ENCODE measurements at regions not wholly inside any gene's neighbourhood (a gene's known extent, or its start where the extent isn't known, plus 50 kb on each side); places are given as distances from the start of the nearest gene placed in this dataset.

- no peak for DNase-seq
Measured at GRCh38 chr9:26567976-26568375, 324.6 kb downstream of the CAAP1 start.

DNA sequence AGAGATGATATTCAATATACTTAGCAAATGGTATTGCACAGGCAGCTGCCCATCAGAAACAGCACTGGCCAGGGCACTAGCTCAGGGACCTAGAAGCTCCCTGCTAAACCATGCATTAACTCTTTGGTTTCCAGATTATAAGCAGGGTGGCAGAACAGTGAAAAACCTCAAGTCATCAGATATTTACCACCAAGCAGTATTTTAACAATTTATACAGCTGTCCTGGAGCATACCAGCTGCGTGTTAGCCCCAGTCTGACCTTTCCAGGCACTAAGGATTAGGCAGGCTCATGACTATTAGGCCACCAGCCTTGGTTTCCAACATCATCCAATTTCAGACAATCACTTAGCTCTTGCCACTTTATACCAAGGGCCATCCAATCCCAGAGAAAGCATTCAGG lies 326.5 kb downstream of the CAAP1 start:
- no peak for DNase-seq

DNA sequence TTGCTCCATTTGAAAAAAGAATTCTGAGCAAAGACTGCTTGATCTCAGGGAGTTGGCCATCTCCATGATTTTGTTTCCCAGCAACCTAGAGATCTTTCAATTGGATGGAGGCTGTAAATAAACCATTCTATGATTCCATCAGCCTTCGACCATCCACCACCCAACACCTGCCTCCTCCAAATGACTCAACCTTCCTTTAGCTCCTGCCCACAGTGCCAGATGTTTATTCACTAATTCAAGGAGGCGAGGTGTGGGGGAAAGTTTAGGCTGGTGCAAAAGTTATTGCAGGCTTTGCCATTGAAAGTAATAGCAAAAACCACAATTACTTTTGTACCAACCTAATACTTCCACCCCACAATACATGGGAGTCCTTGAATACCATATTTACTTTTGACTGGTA lies 327.5 kb downstream of the CAAP1 start:
- no peak for DNase-seq

DNA sequence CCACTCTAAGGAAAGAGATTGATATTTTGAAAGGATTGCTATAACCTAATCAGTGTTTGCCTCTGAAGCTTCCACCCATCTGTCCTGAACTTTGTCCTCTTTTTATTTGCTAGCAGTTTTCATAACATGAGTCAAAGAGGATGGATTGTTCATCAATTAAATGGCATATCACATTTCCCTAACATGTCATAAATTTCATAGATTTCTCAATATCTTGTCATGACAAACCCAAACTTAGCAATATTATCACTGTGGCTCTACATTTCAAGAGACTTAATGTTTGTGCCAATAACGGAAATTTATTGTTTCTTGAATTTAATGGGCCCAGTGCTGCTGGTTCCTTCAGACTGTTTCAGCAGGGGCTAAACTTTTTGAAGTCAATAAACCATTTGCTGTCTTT lies 330.3 kb downstream of the CAAP1 start:
- no peak for DNase-seq

DNA sequence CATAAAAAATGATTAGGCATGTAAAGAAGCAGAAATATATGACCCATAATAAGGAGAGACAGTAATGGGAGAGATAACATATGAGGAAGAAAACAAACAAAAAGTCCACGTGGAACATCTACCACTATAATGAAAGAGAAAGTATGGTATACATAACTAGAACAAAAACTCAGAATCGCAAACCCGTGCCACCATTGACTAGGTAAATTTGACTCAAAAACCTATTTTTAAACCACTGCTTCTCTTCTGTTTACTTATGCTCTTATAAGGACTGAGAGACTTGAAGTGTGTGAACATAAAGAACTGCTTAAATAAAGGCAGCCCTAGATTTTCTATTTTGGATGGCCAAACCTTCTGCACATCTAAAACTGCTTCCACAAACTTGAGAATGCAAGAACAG lies 330.7 kb downstream of the CAAP1 start:
- DNase-seq, result no peak

GRCh38 chr9:26559506-26559905 lies 333.1 kb downstream of the CAAP1 start:
- DNase-seq, result no peak

DNA sequence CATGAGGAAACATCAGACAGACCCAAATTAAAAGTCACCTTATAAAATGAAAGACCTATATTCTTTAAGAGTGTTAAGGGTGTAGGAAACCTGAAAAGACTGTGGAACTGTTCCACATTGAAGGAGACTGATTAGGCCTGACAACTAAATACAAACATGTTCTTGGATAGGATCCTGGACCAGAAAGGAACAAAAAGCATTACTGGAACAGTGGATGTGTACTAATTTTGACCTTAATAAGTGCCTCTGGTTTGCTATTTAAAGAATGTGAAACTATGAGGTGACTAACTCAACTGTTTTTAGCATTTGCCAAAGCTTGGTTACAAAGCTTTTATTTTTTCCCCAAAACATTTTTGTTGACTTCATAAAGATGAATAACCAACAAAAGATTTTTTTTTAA lies 340.6 kb downstream of the CAAP1 start:
- no peak for DNase-seq

DNA sequence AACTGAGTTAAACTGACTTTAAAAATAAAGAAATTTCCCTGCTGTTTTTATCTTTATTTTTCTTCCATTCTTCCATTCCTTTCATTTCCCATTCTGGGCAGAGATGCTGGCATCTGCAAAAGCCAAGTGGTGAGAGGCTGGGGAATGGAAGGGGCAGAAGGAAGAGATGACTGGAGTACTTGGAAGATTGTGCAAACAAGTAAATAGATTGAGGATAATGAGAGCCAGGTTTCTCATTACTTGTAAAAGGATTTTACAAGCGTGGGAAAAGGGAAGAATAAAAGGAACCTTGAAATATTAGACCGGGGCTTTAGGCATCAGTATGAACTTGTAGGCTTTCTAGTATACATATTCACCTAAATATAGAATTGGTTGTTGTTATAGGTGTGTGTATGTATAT lies 341.2 kb downstream of the CAAP1 start:
- DNase-seq, result no peak

GRCh38 chr9:26548781-26549290 lies 343.8 kb downstream of the CAAP1 start:
- DNase-seq, result no peak

- DNase-seq, result no peak
Measured at GRCh38 chr9:26539867-26540493, 352.6 kb downstream of the CAAP1 start.

DNA sequence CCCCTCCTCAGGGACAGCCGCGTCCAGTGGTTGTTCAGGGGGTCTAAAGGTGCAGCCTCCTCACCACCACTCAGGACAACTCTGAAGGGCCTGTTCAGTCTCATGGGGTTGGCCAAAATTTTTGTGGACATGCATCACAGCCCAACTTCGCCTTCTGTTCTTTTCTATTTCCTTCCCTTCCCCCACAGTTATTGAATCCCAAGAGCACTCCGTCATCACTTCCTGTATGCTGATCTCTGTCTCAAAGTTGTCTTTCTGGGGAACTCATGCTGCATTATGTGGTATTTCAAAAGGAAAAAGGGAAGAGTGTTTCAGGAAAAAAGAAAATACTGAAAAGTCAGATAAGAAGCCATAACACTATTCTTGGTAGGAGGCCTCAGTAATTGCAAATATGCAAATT lies 355.4 kb downstream of the CAAP1 start:
- DNase-seq, result no peak

DNA sequence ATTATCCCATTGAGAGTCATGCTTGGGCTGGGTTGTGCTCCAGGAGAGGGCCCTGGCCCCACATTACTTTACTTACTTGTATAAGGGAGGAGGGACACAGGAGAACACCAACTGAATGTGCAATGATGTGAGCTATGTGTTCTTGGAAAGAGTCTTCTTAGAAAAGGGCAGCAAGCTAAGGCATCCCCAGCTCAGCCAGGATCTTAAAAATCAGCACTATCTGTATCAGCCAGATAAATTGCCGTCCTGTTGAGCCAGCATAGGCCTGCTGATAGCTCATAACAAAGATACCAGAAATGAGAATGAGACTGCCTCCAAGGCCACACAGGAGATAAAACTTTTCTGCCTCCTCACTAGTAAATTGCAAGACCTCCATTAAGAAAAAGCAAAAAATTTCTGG lies 357.5 kb downstream of the CAAP1 start:
- DNase-seq, result no peak

DNA sequence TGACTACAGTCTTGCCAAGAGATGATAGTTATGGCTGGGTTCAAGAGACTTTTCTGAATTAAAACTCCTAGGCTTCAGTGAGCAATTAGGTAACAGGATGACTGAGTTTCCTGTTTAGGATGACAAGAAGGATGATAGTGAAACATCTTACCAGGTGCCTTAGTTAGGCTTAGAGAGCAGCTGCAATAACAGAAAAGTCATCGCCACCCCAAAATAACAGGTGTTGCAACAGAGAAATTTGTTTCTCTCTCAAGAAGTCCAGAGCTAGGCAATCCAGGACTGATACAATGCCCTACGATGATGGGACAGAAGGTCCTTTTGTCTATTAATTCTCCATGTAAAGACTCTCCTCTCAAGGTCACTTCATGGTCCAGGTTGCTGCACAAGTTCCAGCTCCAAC lies 361.8 kb downstream of the CAAP1 start:
- DNase-seq, result no peak

- no peak for DNase-seq
Measured at GRCh38 chr9:26527931-26528330, 364.7 kb downstream of the CAAP1 start.

DNA sequence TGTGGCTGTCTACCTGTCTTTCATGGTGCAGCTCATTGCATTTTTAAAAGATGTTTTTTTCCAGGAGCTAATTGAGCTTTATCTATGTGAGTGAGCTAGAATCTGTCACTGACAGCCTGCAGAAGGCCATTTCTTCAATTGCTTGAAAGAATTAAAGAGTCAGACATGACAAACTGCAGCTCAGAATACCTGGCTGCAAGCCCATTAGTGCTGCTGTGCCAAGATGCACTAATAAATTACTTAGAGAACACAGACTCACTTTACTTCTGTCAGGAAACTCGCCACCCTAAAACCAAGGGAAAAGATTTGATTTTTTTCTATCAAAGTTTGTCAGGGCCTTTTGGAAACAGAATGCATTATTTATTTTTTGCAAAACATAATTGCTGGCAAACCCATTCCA lies 368.3 kb downstream of the CAAP1 start:
- DNase-seq, result peak; percentile 54

GRCh38 chr9:26523577-26523976 lies 369.0 kb downstream of the CAAP1 start:
- no peak for DNase-seq

- peak; percentile 31 for DNase-seq
Measured at GRCh38 chr9:26520141-26520540, 372.5 kb downstream of the CAAP1 start.

DNA sequence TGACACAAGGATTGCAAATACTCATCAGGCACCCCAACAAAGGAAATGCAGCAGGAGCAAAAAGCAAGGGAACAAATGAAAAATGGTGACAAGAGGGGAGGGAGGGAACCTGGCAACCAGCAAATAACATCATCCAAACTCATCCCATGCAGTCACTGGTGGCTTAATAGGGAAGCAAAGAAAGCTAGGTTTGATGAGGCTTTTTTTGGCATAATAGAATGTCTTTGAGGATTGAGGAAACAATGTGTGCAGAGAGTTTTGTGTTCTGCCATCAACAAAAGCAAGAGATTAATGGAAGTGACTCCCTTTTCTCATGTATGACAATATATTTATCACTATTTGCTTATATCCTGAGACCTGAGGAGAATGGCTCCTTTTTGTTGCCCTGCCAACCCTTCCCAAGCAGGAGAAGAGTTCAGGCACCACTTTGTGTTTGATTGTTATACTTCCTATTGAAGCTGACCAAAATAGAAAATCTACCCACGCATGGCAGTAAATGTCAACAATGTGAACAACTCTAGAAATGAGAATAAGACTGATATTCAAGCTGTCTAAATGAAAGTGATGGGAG lies 375.7 kb downstream of the CAAP1 start:
- DNase-seq, result no peak

- DNase-seq, result no peak
Measured at GRCh38 chr9:26513730-26514129, 378.9 kb downstream of the CAAP1 start.

GRCh38 chr9:26510137-26510536 lies 382.5 kb downstream of the CAAP1 start:
- no peak for DNase-seq

DNA sequence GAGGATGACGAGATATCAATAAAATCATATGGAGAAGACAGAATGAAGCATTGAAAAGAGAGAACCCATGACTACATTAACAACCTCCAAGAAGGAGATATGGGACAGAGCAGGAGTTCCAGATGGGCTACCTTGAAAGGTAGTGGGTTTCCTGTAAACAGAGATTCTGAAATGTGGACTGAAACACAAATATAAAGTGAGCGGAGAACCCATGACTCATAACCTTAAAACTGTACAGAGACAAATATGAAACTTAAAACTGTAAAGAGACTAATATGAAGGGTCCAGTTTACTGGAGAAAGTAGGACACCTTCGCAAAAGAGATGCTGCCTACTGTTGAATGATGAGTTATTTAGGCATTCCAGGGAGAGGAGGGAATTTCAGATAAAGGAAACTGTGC lies 383.7 kb downstream of the CAAP1 start:
- no peak for DNase-seq

- DNase-seq, result no peak
Measured at GRCh38 chr9:26504057-26504456, 388.5 kb downstream of the CAAP1 start.

GRCh38 chr9:26502311-26502710 lies 390.3 kb downstream of the CAAP1 start:
- DNase-seq, result no peak

GRCh38 chr9:26500471-26500870 lies 392.1 kb downstream of the CAAP1 start:
- no peak for DNase-seq

Data from muscle of arm (tissue), 1 donor.